A172 (cell line): ENCODE measurements at regions not wholly inside any gene's neighbourhood (a gene's known extent, or its start where the extent isn't known, plus 50 kb on each side); places are given as distances from the start of the nearest gene placed in this dataset.

Experiments used
- DNase-seq: peaks from one replicate; pipeline ENCODE4 v3.0.0-alpha.2; 2015; ENCODE audit warnings: low spot score

GRCh38 chr1:216883518-216883917 lies 160.3 kb upstream of the ESRRG start:
- DNase-seq, result no peak

GRCh38 chr1:216881695-216882094 lies 158.5 kb upstream of the ESRRG start:
- DNase-seq, result no peak

GRCh38 chr1:216866714-216867113 lies 143.5 kb upstream of the ESRRG start:
- no peak for DNase-seq

- no peak for DNase-seq
Observed at GRCh38 chr1:216855810-216856209, 132.6 kb upstream of the ESRRG start.

- no peak for DNase-seq
Observed at GRCh38 chr1:216854836-216855484, 131.7 kb upstream of the ESRRG start.

GRCh38 chr1:216851073-216851472 lies 127.8 kb upstream of the ESRRG start:
- no peak for DNase-seq

- DNase-seq, result no peak
Observed at GRCh38 chr1:216849146-216849545, 125.9 kb upstream of the ESRRG start.

GRCh38 chr1:216847397-216848036 lies 124.3 kb upstream of the ESRRG start:
- peak; percentile 71 for DNase-seq

GRCh38 chr1:216846339-216846738 lies 123.1 kb upstream of the ESRRG start:
- DNase-seq, result no peak

- no peak for DNase-seq
Observed at GRCh38 chr1:216843409-216843808, 120.2 kb upstream of the ESRRG start.

- DNase-seq, result no peak
Observed at GRCh38 chr1:216841165-216841564, 117.9 kb upstream of the ESRRG start.

GRCh38 chr1:216836316-216836715 lies 113.1 kb upstream of the ESRRG start:
- DNase-seq, result no peak

- no peak for DNase-seq
Observed at GRCh38 chr1:216833509-216833908, 110.3 kb upstream of the ESRRG start.

GRCh38 chr1:216832192-216832591 lies 109.0 kb upstream of the ESRRG start:
- DNase-seq, result no peak

GRCh38 chr1:216830424-216831210 lies 107.4 kb upstream of the ESRRG start:
- peak; percentile 9 for DNase-seq

GRCh38 chr1:216827251-216827650 lies 104.0 kb upstream of the ESRRG start:
- DNase-seq, result no peak

GRCh38 chr1:216826646-216827045 lies 103.4 kb upstream of the ESRRG start:
- no peak for DNase-seq

GRCh38 chr1:216826214-216826613 lies 103.0 kb upstream of the ESRRG start:
- no peak for DNase-seq

GRCh38 chr1:216825557-216825956 lies 102.3 kb upstream of the ESRRG start:
- DNase-seq, result no peak

- DNase-seq, result no peak
Observed at GRCh38 chr1:216824511-216824910, 101.3 kb upstream of the ESRRG start.

- no peak for DNase-seq
Observed at GRCh38 chr1:216823731-216824130, 100.5 kb upstream of the ESRRG start.

GRCh38 chr1:216822480-216822879 lies 99.3 kb upstream of the ESRRG start:
- no peak for DNase-seq

- no peak for DNase-seq
Observed at GRCh38 chr1:216820345-216820744, 97.1 kb upstream of the ESRRG start.
